Stomach (tissue), 8 donors: ENCODE measurements at regions not wholly inside any gene's neighbourhood (a gene's known extent, or its start where the extent isn't known, plus 50 kb on each side); places are given as distances from the start of the nearest gene placed in this dataset.

ENCODE experiments used
- DNase-seq, 2 donors: peaks; one replicate each; pipeline versions ENCODE4 v3.0.0 to v3.0.0-alpha.2; 2013 to 2019
- H3K27ac ChIP-seq, 5 donors: fragments of 200-600 bp in 4 of 5; sonication (generic) in 4 of 5; one replicate each; pipeline ENCODE4 v1.5.1; 2013 to 2019; ENCODE audit warnings: mild to moderate bottlenecking in 1 of 5, moderate library complexity in 1 of 5
- H3K27me3 ChIP-seq, 3 donors: fragments of 200-600 bp; sonication (generic); one replicate each; pipeline ENCODE4 v1.5.1; 2017 to 2019; ENCODE audit warnings: mixed run types in 1 of 3
- H3K36me3 ChIP-seq, 4 donors: fragments of 200-600 bp; sonication (generic); 1 replicate in 3 of 4; 2 replicates in 1 of 4; pipeline ENCODE4 v1.5.1; 2016 to 2019
- H3K4me1 ChIP-seq, 4 donors: fragments of 200-600 bp; sonication (generic); one replicate each; pipeline ENCODE4 v1.5.1; 2016 to 2019
- H3K4me3 ChIP-seq, 4 donors: fragments of 200-600 bp; sonication (generic) in 3 of 4; one replicate each; pipeline ENCODE4 v1.5.1; 2016 to 2019; ENCODE audit warnings: mild to moderate bottlenecking in 1 of 4
- H3K9me3 ChIP-seq, 4 donors: fragments of 200-600 bp; sonication (generic); one replicate each; pipeline ENCODE4 v1.5.1; 2016 to 2019
- EP300 ChIP-seq: sonication (generic); formaldehyde crosslinking; IDR thresholded peaks from one replicate; pipeline ENCODE4 v1.6.1; 2017; ENCODE audit warnings: antibody characterized with exemption
- POLR2A ChIP-seq, 4 donors: fragments of 450-650 bp; IDR thresholded peaks; one replicate each; pipeline ENCODE4 v1.6.1; 2016; ENCODE audit warnings: antibody characterized with exemption in 4 of 4, control low read depth in 2 of 4, mild to moderate bottlenecking in 1 of 4, moderate library complexity in 1 of 4
- POLR2AphosphoS5 ChIP-seq, 3 donors: sonication (generic); formaldehyde crosslinking; IDR thresholded peaks; one replicate each; pipeline ENCODE4 v1.6.1; 2016; ENCODE audit warnings: antibody characterized with exemption in 3 of 3
- WGBS, 5 donors: extraction: QIAGEN DNeasy Blood & Tissue Kit in 3 of 5; methylation state at CpG; one replicate each; pipeline versions ENCODE4 v1.1.5 to v1.1.7; 2013 to 2018; 5-methylcytosine and 5-hydroxymethylcytosine counted together
- intact Hi-C: fragments of 100-400 bp; cut with DNase I; formaldehyde crosslinking; loops from one replicate; pipeline ENCODE4 v1.15.1; 2023; ENCODE audit warnings: low total_unique reads
- TF ChIP-seq, protein P1 (sequence below), 7 experiments: fragments of 450-650 bp in 4 of 7; fragments of 200-600 bp in 3 of 7; sonication (generic) in 3 of 7; IDR thresholded peaks; one replicate each; pipeline ENCODE4 v1.5.1; 2016 to 2019; ENCODE audit warnings: antibody characterized with exemption in 7 of 7, control low read depth in 2 of 7, mild to moderate bottlenecking in 1 of 7
- donor health status: healthy with polysubstance abuse.
- donor health status: Bipolar disorder and iron deficiency.
- donor health status: healthy.

DNA sequence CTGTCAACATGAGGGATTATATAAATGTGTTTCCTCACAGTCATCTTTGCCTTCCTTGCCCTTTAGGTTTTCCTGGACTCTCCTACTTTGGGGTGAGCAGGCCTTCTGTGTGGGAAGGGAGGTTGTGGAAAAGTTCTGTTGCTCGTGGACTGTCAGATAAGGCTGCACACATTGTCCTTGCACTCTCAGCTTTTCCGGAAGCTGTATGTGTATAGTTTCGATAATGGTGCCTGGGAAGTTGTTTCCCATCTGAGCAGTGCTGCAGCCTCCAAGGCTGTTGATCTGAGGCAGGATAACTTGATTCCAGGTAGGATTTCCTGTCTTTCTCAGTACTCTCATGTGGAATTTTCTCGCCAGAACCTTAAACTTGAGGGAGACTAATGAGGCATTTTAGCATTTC is 297.8 kb upstream of the AZI2 start:
- Histone ChIP-seq H3K4me1 (peaks cover 0 to 8% (median 3%) of the 10 kb centered on the region in 4 donors), H3K36me3 (no peaks in the 10 kb centered on the region), H3K27ac (no peak overlapping the region), H3K27me3 (no peaks in the 10 kb centered on the region), H3K9me3 (no peaks in the 10 kb centered on the region), H3K4me3 (no peak overlapping the region)
- intact Hi-C loops, result no loop called here
- no peak for TF ChIP-seq POLR2A (IDR thresholded peaks at IDR 0.05)
- no peak for TF ChIP-seq EP300
- TF ChIP-seq POLR2AphosphoS5 (IDR thresholded peaks at IDR 0.05), result no peak
- TF ChIP-seq, protein P1, sequence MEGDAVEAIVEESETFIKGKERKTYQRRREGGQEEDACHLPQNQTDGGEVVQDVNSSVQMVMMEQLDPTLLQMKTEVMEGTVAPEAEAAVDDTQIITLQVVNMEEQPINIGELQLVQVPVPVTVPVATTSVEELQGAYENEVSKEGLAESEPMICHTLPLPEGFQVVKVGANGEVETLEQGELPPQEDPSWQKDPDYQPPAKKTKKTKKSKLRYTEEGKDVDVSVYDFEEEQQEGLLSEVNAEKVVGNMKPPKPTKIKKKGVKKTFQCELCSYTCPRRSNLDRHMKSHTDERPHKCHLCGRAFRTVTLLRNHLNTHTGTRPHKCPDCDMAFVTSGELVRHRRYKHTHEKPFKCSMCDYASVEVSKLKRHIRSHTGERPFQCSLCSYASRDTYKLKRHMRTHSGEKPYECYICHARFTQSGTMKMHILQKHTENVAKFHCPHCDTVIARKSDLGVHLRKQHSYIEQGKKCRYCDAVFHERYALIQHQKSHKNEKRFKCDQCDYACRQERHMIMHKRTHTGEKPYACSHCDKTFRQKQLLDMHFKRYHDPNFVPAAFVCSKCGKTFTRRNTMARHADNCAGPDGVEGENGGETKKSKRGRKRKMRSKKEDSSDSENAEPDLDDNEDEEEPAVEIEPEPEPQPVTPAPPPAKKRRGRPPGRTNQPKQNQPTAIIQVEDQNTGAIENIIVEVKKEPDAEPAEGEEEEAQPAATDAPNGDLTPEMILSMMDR (IDR thresholded peaks at IDR 0.05), result no peak
- WGBS, 5 donors, result 54 to 64% (median 59%) methylated on average over 4 of the region's 4 CpGs
- no peak for DNase-seq

DNA sequence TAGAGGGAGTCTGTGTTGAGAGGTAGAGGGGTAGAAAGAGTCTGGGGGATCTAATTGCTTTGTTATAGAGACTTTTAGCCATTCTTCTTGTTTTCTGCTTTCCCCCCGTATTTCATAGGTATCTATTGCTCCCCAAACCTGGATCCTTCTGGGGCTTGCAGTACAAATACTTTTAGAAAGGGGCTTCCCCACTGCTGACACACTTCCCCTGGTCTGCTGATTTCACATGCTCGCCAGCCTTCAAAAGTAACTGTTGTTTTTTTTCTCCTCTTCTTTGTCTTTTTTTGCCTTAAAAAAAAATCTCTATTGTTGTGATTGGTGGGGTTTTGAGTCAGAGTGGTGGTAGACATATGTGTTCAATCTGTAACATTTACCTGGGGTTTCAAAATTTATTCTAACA is 300.6 kb upstream of the AZI2 start:
- 90 to 94% (median 91%) methylated on average over 2 of the region's 2 CpGs for WGBS, 5 donors
- intact Hi-C loops, result no loop called here
- Histone ChIP-seq H3K4me3 (no peak overlapping the region), H3K9me3 (no peaks in the 10 kb centered on the region), H3K36me3 (no peaks in the 10 kb centered on the region), H3K27me3 (no peaks in the 10 kb centered on the region), H3K4me1 (peaks cover 0 to 8% (median 3%) of the 10 kb centered on the region in 4 donors), H3K27ac (no peak overlapping the region)
- DNase-seq, result no peak
- TF ChIP-seq POLR2AphosphoS5 (IDR thresholded peaks at IDR 0.05) (no peak), EP300 (no peak), POLR2A (IDR thresholded peaks at IDR 0.05) (no peak)
- TF ChIP-seq, protein P1 (IDR thresholded peaks at IDR 0.05), result no peak

DNA sequence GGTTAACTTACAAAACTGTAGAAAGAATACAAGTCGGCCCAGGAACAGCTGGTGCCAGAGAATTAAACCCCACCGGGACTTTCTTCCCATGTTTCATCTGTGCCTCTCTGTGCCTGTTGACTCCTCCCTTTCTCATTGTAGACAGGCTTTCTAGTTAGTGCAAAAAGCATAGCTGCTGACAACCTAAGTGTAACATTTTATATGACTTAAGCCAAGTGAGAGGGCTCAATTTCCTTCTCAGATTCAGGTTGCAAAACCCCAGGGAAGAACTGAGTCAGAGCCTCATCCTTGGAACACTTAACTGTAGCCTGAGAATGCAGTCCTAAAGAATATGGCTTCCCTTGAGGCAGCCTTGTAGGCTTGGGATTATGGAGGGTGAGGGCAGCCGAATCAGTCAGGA is 302.5 kb upstream of the AZI2 start:
- no peaks in the 10 kb centered on the region for H3K27me3 ChIP-seq
- intact Hi-C loops, result no loop called here
- no peaks in the 10 kb centered on the region for H3K36me3 ChIP-seq
- no peaks in the 10 kb centered on the region for H3K9me3 ChIP-seq
- TF ChIP-seq POLR2AphosphoS5 (IDR thresholded peaks at IDR 0.05), result no peak
- no peak for TF ChIP-seq POLR2A (IDR thresholded peaks at IDR 0.05)
- TF ChIP-seq, protein P1 (IDR thresholded peaks at IDR 0.05), result no peak
- no peak for TF ChIP-seq EP300
- no peak for DNase-seq
- peaks cover 0 to 3% (median 0%) of the 10 kb centered on the region in 4 donors for H3K4me1 ChIP-seq
- H3K27ac ChIP-seq, result no peak overlapping the region
- no peak overlapping the region for H3K4me3 ChIP-seq
- 78 to 90% (median 88%) methylated on average over 3 of the region's 3 CpGs for WGBS, 5 donors

DNA sequence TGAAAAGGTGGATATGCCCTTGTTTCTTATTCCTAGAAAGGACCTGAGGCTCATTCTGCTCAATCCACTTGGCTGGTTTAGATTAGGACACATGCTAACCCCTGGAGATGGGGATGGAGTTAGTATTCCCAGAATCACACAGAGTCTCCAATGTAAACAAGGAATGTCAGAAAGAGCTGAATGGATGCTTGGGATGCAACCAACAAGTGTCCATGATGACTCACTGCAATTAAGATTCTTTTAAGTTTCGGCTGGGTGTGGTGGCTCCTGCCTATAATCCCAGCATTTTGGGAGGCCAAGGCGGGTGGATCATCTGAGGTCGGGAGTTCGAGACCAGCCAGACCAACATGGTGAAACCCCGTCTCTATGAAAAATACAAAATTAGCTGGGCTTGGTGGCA is 315.5 kb upstream of the AZI2 start:
- TF ChIP-seq POLR2A (IDR thresholded peaks at IDR 0.05) (no peak), POLR2AphosphoS5 (IDR thresholded peaks at IDR 0.05) (no peak)
- TF ChIP-seq, protein P1 (IDR thresholded peaks at IDR 0.05), result no peak
- peaks cover 0 to 15% (median 5%) of the 10 kb centered on the region in 4 donors for H3K4me1 ChIP-seq
- no peak overlapping the region for H3K4me3 ChIP-seq
- 91 to 100% (median 95%) methylated on average over 5 of the region's 5 CpGs for WGBS, 5 donors
- intact Hi-C loops, result no loop called here
- H3K27me3 ChIP-seq, result no peaks in the 10 kb centered on the region
- H3K36me3 ChIP-seq, result no peaks in the 10 kb centered on the region
- DNase-seq, result no peak
- H3K27ac ChIP-seq, result no peak overlapping the region
- no peaks in the 10 kb centered on the region for H3K9me3 ChIP-seq
